ENCODE measurements at regions not wholly inside any gene's neighbourhood (a gene's known extent, or its start where the extent isn't known, plus 50 kb on each side); places are given as distances from the start of the nearest gene placed in this dataset.

GRCh38 chr7:67762516-67762915, 765.9 kb downstream of the TYW1 start:
- FAIRE-seq = no peak
- H3K9me3 Mint-ChIP-seq (ENCODE audit: unreplicated experiment) = peaks cover 14% of the 10 kb centered on the region
- TF ChIP-seq CTCF (IDR thresholded peaks at IDR 0.05; ENCODE audit: insufficient read depth, low read depth, low read length) (no peak), EZH2 (IDR thresholded peaks at IDR 0.05; ENCODE audit: insufficient read depth, low read length) (no peak)

GRCh38 chr7:67764289-67764688, 767.7 kb downstream of the TYW1 start:
- H3K9me3 Mint-ChIP-seq (ENCODE audit: unreplicated experiment) = peaks cover 12% of the 10 kb centered on the region
- no peak overlapping the region for H3K4me3 Mint-ChIP-seq (ENCODE audit: unreplicated experiment)
- H3K27me3 Mint-ChIP-seq (ENCODE audit: low read depth, unreplicated experiment) = no peaks in the 10 kb centered on the region
- H3K36me3 Mint-ChIP-seq (ENCODE audit: low read depth, unreplicated experiment) = no peaks in the 10 kb centered on the region
- Histone ChIP-seq H3K9me3 (ENCODE audit: insufficient read depth, low read depth, low read length) (peaks cover 6% of the 10 kb centered on the region), H2AFZ (ENCODE audit: low read depth, low read length) (no peak overlapping the region), H3K4me3 (ENCODE audit: insufficient read depth, low read depth, low read length) (no peak overlapping the region), H3K36me3 (ENCODE audit: insufficient read depth, low read length) (no peaks in the 10 kb centered on the region), H3K79me2 (ENCODE audit: insufficient read depth, low read length) (no peaks in the 10 kb centered on the region), H3K4me2 (ENCODE audit: low read length) (no peak overlapping the region), H3K9ac (ENCODE audit: low read length) (no peak overlapping the region), H3K27me3 (ENCODE audit: insufficient read depth, low read length) (no peaks in the 10 kb centered on the region), H3K4me1 (ENCODE audit: insufficient read depth, low read length) (no peaks in the 10 kb centered on the region), H3K27ac (ENCODE audit: low read depth, low read length) (no peak overlapping the region), H4K20me1 (ENCODE audit: insufficient read depth, low read length) (no peaks in the 10 kb centered on the region)
- FAIRE-seq (no peak), DNase-seq (ENCODE audit: low read depth) (no peak)
- no peak overlapping the region for H3K27ac Mint-ChIP-seq (ENCODE audit: unreplicated experiment)
- H3K4me1 Mint-ChIP-seq (ENCODE audit: low read depth, unreplicated experiment) = no peaks in the 10 kb centered on the region
- TF ChIP-seq EZH2 (IDR thresholded peaks at IDR 0.05; ENCODE audit: insufficient read depth, low read length) (no peak), CTCF (IDR thresholded peaks at IDR 0.05; ENCODE audit: insufficient read depth, low read depth, low read length) (no peak)

More at GRCh38 chr7:67762516-67762915, 765.9 kb downstream of the TYW1 start:
- Mint-ChIP-seq H3K4me1 (ENCODE audit: low read depth, unreplicated experiment) (no peaks in the 10 kb centered on the region), H3K36me3 (ENCODE audit: low read depth, unreplicated experiment) (no peaks in the 10 kb centered on the region), H3K27me3 (ENCODE audit: low read depth, unreplicated experiment) (no peaks in the 10 kb centered on the region), H3K4me3 (ENCODE audit: unreplicated experiment) (no peak overlapping the region), H3K27ac (ENCODE audit: unreplicated experiment) (no peak overlapping the region)
- H3K27ac ChIP-seq (ENCODE audit: low read depth, low read length) = no peak overlapping the region
- H3K36me3 ChIP-seq (ENCODE audit: insufficient read depth, low read length) = no peaks in the 10 kb centered on the region
- no peaks in the 10 kb centered on the region for H3K27me3 ChIP-seq (ENCODE audit: insufficient read depth, low read length)
- H2AFZ ChIP-seq (ENCODE audit: low read depth, low read length) = no peak overlapping the region
- H3K9me3 ChIP-seq (ENCODE audit: insufficient read depth, low read depth, low read length) = peaks cover 6% of the 10 kb centered on the region
- no peak for DNase-seq (ENCODE audit: low read depth)
- no peak overlapping the region for H3K4me3 ChIP-seq (ENCODE audit: insufficient read depth, low read depth, low read length)
- H3K79me2 ChIP-seq (ENCODE audit: insufficient read depth, low read length) = no peaks in the 10 kb centered on the region
- H3K9ac ChIP-seq (ENCODE audit: low read length) = no peak overlapping the region
- no peaks in the 10 kb centered on the region for H4K20me1 ChIP-seq (ENCODE audit: insufficient read depth, low read length)
- no peak overlapping the region for H3K4me2 ChIP-seq (ENCODE audit: low read length)
- no peaks in the 10 kb centered on the region for H3K4me1 ChIP-seq (ENCODE audit: insufficient read depth, low read length)

GRCh38 chr7:67765481-67766175, 769.0 kb downstream of the TYW1 start:
- no peaks in the 10 kb centered on the region for H3K27me3 Mint-ChIP-seq (ENCODE audit: low read depth, unreplicated experiment)
- no peak for DNase-seq (ENCODE audit: low read depth)
- H3K4me3 Mint-ChIP-seq (ENCODE audit: unreplicated experiment) = no peak overlapping the region
- H4K20me1 ChIP-seq (ENCODE audit: insufficient read depth, low read length) = no peaks in the 10 kb centered on the region
- H3K4me1 Mint-ChIP-seq (ENCODE audit: low read depth, unreplicated experiment) = no peaks in the 10 kb centered on the region
- H3K27ac Mint-ChIP-seq (ENCODE audit: unreplicated experiment) = no peak overlapping the region
- FAIRE-seq = no peak
- peaks cover 11% of the 10 kb centered on the region for H3K9me3 Mint-ChIP-seq (ENCODE audit: unreplicated experiment)
- H3K4me2 ChIP-seq (ENCODE audit: low read length) = no peak overlapping the region
- H3K4me1 ChIP-seq (ENCODE audit: insufficient read depth, low read length) = no peaks in the 10 kb centered on the region
- no peak overlapping the region for H2AFZ ChIP-seq (ENCODE audit: low read depth, low read length)
- no peaks in the 10 kb centered on the region for H3K36me3 Mint-ChIP-seq (ENCODE audit: low read depth, unreplicated experiment)
- no peaks in the 10 kb centered on the region for H3K27me3 ChIP-seq (ENCODE audit: insufficient read depth, low read length)
- no peak overlapping the region for H3K9ac ChIP-seq (ENCODE audit: low read length)
- H3K9me3 ChIP-seq (ENCODE audit: insufficient read depth, low read depth, low read length) = peaks cover 6% of the 10 kb centered on the region
- no peaks in the 10 kb centered on the region for H3K79me2 ChIP-seq (ENCODE audit: insufficient read depth, low read length)
- TF ChIP-seq CTCF (IDR thresholded peaks at IDR 0.05; ENCODE audit: insufficient read depth, low read depth, low read length) = no peak
- no peak overlapping the region for H3K27ac ChIP-seq (ENCODE audit: low read depth, low read length)
- no peaks in the 10 kb centered on the region for H3K36me3 ChIP-seq (ENCODE audit: insufficient read depth, low read length)
- H3K4me3 ChIP-seq (ENCODE audit: insufficient read depth, low read depth, low read length) = no peak overlapping the region

Data from astrocyte (in vitro differentiated cells and primary cell).